Upper lobe of right lung (tissue), 1 donor: ENCODE measurements at regions not wholly inside any gene's neighbourhood (a gene's known extent, or its start where the extent isn't known, plus 50 kb on each side); places are given as distances from the start of the nearest gene placed in this dataset.

Experiments used
- ATAC-seq: fragments of 200-7000 bp; cut with Tn5 transposase; one replicate; pipeline ENCODE4 v1.9.1; 2020; ENCODE audit warnings: mild to moderate bottlenecking, moderate library complexity
- DNase-seq: peaks from one replicate; pipeline ENCODE4 v3.0.0-alpha.2; 2020
- H3K27ac ChIP-seq: fragments of 200-600 bp; one replicate; pipeline ENCODE4 v1.8.0; 2022
- H3K27me3 ChIP-seq: fragments of 200-600 bp; one replicate; pipeline ENCODE4 v1.8.0; 2022; ENCODE audit warnings: mild to moderate bottlenecking
- H3K36me3 ChIP-seq: fragments of 200-600 bp; one replicate; pipeline ENCODE4 v1.8.0; 2022
- H3K4me1 ChIP-seq: fragments of 200-600 bp; one replicate; pipeline ENCODE4 v1.8.0; 2022
- H3K4me3 ChIP-seq: fragments of 200-600 bp; one replicate; pipeline ENCODE4 v1.8.0; 2022; ENCODE audit warnings: mild to moderate bottlenecking
- H3K9me3 ChIP-seq: fragments of 200-600 bp; one replicate; pipeline ENCODE4 v1.8.0; 2022
- intact Hi-C: fragments of 100-400 bp; cut with DNase I; formaldehyde crosslinking; loops from one replicate; pipeline ENCODE4 v1.11.0; 2022
- TF ChIP-seq, protein P1 (sequence below): fragments of 200-600 bp; IDR thresholded peaks from one replicate; pipeline ENCODE4 v1.8.0; 2022; ENCODE audit warnings: antibody characterized with exemption
- donor health status: DM: no; HTN: yes; CAD: no; lungs with severe emphysema.

DNA sequence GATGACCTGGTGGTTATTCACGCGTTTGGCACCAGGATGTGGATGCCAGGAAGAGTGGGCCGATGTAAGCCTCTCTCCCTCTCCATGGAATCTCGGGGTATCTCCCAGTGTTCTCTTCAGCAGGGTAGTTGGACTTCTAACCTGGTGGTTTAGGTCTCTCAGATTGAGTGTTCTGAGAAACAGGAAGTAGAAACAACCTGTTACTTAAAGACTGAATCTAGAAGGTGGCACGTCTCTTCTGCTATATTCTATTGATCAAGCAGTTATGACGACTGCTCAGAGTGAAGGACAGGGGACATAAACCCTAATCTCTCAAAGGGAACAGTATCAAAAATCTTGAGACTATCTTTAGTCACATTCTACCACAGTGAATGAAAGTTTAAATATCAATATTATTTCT, 918.7 kb upstream of the PIK3C3 start:
- H3K4me3 ChIP-seq: no peak overlapping the region
- H3K4me1 ChIP-seq: no peaks in the 10 kb centered on the region
- H3K36me3 ChIP-seq: no peaks in the 10 kb centered on the region
- H3K9me3 ChIP-seq: no peaks in the 10 kb centered on the region
- H3K27ac ChIP-seq: no peak overlapping the region
- no peak for ATAC-seq
- no peak for DNase-seq
- intact Hi-C loops: no loop called here
- TF ChIP-seq, protein P1, sequence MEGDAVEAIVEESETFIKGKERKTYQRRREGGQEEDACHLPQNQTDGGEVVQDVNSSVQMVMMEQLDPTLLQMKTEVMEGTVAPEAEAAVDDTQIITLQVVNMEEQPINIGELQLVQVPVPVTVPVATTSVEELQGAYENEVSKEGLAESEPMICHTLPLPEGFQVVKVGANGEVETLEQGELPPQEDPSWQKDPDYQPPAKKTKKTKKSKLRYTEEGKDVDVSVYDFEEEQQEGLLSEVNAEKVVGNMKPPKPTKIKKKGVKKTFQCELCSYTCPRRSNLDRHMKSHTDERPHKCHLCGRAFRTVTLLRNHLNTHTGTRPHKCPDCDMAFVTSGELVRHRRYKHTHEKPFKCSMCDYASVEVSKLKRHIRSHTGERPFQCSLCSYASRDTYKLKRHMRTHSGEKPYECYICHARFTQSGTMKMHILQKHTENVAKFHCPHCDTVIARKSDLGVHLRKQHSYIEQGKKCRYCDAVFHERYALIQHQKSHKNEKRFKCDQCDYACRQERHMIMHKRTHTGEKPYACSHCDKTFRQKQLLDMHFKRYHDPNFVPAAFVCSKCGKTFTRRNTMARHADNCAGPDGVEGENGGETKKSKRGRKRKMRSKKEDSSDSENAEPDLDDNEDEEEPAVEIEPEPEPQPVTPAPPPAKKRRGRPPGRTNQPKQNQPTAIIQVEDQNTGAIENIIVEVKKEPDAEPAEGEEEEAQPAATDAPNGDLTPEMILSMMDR: no peak
- no peaks in the 10 kb centered on the region for H3K27me3 ChIP-seq

DNA sequence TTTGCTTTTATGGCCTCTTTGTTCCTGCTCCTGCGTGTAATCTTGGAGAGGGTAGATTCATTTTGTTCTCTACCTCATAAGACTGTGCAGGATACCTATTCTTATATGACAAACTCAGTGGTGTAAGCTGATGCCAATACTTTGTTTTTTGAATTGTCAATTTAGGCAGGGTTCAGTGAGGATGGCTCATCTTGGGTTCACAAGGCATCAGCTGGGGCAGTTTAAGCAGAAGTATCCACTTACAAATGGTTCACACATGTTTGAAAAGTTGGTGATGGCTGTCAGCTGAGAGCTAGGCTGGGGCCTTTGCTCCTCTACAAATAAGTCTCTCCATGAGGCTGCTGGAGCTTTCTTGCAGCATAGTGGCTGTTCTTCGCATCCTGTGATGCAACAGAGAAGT, 920.6 kb upstream of the PIK3C3 start:
- ATAC-seq: no peak
- Histone ChIP-seq H3K36me3 (no peaks in the 10 kb centered on the region), H3K9me3 (no peaks in the 10 kb centered on the region), H3K27ac (no peak overlapping the region), H3K4me3 (no peak overlapping the region), H3K4me1 (no peaks in the 10 kb centered on the region), H3K27me3 (no peaks in the 10 kb centered on the region)
- TF ChIP-seq, protein P1: no peak
- intact Hi-C loops: no loop called here
- no peak for DNase-seq

DNA sequence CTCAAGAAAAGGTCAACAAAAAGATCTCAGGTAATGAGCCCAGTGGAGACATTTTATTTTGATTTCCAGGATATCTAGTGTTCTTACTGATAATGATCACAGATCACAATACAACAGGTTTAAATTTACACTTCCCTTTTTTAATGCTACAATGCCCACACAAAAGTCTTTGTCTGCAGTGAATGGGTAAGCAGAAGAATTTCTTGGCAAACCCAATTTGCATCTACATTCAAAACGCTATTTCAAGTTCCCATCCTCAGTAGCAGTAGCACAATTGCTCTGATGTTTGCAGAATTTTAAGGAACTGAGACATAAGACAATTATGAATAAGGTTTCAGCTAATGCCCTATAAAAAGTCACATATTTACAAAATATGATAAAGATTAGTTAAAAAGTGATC, 929.4 kb upstream of the PIK3C3 start:
- Histone ChIP-seq H3K4me3 (no peak overlapping the region), H3K27ac (no peak overlapping the region), H3K27me3 (no peaks in the 10 kb centered on the region), H3K9me3 (no peaks in the 10 kb centered on the region), H3K4me1 (no peaks in the 10 kb centered on the region), H3K36me3 (no peaks in the 10 kb centered on the region)
- no peak for DNase-seq
- TF ChIP-seq, protein P1: no peak
- intact Hi-C loops: no loop called here
- no peak for ATAC-seq

DNA sequence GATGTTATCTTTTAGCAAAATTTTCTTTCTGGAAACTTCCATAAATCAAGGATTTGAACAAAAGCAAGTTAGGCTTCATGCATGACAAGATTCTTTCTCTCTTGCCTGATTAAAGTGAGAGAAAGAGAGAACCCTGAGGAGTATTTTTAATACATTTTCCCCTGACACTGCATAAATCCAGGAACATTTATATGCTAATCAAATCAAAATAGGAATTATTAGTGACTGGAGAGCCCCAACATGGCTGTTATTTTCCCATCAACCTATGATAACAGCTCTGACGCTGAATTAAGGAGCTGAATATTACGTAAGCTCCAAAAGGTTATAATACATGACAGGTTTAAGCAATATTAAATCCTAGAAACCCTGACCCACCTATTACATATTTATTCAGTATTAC, 930.2 kb upstream of the PIK3C3 start:
- Histone ChIP-seq H3K4me3 (no peak overlapping the region), H3K27ac (no peak overlapping the region), H3K4me1 (no peaks in the 10 kb centered on the region), H3K9me3 (no peaks in the 10 kb centered on the region), H3K27me3 (no peaks in the 10 kb centered on the region), H3K36me3 (no peaks in the 10 kb centered on the region)
- ATAC-seq (no peak), DNase-seq (no peak)
- TF ChIP-seq, protein P1: no peak
- intact Hi-C loops: no loop called here

DNA sequence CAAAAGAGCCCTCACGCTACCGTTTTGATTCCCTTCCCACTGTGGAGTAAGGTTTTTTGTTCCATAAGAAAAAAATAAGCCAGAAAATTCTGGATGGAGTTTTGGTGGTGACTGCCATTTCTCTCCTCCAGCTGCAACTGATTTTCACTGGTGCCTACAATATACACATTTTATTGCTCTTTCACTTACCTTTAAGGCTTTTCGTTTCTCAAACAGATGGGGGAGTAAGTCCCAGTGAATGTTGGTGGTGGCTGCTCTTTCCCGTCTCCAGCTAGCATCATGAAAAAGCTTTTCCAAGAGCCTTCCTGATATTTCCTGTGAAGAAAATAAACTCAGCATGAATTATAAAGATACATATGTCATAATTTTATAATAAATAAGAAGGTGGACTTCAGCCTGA, 932.5 kb upstream of the PIK3C3 start:
- Histone ChIP-seq H3K4me3 (no peak overlapping the region), H3K9me3 (no peaks in the 10 kb centered on the region), H3K36me3 (no peaks in the 10 kb centered on the region), H3K27ac (no peak overlapping the region), H3K27me3 (no peaks in the 10 kb centered on the region), H3K4me1 (no peaks in the 10 kb centered on the region)
- intact Hi-C loops: no loop called here
- no peak for ATAC-seq
- no peak for DNase-seq
- TF ChIP-seq, protein P1: no peak

DNA sequence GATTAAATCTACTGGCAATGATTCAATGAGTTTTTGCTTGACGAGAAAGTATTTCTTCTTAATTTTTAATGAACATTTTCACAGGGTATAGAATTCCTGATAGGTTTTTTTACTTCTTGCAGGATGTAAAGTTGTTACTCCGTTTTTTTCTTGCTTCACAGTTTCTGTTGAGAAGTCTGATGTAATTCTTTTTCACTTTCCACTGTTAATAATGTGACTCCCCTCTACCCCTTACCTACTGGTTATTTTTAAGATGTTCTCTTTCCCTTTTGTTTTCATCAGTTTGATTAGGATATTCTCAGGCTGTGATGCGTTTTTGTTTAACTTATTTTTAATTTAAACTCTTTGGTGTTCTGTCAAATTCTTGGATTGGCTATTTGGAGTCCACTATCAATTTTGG, 933.9 kb upstream of the PIK3C3 start:
- Histone ChIP-seq H3K4me3 (no peak overlapping the region), H3K27me3 (no peaks in the 10 kb centered on the region), H3K27ac (no peak overlapping the region), H3K9me3 (no peaks in the 10 kb centered on the region), H3K36me3 (no peaks in the 10 kb centered on the region), H3K4me1 (no peaks in the 10 kb centered on the region)
- ATAC-seq: no peak
- TF ChIP-seq, protein P1: no peak
- intact Hi-C loops: no loop called here
- DNase-seq: no peak
